Fibroblast of pulmonary artery (primary cell): ENCODE measurements at regions not wholly inside any gene's neighbourhood (a gene's known extent, or its start where the extent isn't known, plus 50 kb on each side); places are given as distances from the start of the nearest gene placed in this dataset.
A peak's percentile ranks its signal among the peaks of the same experiment; 100 is the strongest.

Source experiments
- DNase-seq: peaks from one replicate; pipeline ENCODE4 v3.0.0-alpha.2; 2010; ENCODE audit warnings: low read depth
- H3K4me3 ChIP-seq: replicated peaks from 2 replicates; pipeline ENCODE4 v1.5.1; 2011; ENCODE audit warnings: low read depth, mild to moderate bottlenecking, control low read depth, low read length, moderate library complexity
- TF ChIP-seq, protein P1 (sequence below): IDR thresholded peaks from 2 replicates; pipeline ENCODE4 v1.5.1; 2011; ENCODE audit warnings: mild to moderate bottlenecking, control low read depth, low read length, inconsistent platforms; ENCODE audit errors: missing control alignments

GRCh38 chr5:158609333-158610050 is 490.2 kb downstream of the EBF1 start:
- H3K4me3 ChIP-seq, result no peak overlapping the region
- TF ChIP-seq, protein P1, sequence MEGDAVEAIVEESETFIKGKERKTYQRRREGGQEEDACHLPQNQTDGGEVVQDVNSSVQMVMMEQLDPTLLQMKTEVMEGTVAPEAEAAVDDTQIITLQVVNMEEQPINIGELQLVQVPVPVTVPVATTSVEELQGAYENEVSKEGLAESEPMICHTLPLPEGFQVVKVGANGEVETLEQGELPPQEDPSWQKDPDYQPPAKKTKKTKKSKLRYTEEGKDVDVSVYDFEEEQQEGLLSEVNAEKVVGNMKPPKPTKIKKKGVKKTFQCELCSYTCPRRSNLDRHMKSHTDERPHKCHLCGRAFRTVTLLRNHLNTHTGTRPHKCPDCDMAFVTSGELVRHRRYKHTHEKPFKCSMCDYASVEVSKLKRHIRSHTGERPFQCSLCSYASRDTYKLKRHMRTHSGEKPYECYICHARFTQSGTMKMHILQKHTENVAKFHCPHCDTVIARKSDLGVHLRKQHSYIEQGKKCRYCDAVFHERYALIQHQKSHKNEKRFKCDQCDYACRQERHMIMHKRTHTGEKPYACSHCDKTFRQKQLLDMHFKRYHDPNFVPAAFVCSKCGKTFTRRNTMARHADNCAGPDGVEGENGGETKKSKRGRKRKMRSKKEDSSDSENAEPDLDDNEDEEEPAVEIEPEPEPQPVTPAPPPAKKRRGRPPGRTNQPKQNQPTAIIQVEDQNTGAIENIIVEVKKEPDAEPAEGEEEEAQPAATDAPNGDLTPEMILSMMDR, result no peak
- no peak for DNase-seq

GRCh38 chr5:158607088-158607487 is 492.6 kb downstream of the EBF1 start:
- TF ChIP-seq, protein P1, result no peak
- DNase-seq, result no peak
- no peak overlapping the region for H3K4me3 ChIP-seq

- DNase-seq, result no peak
- TF ChIP-seq, protein P1, result no peak
- no peak overlapping the region for H3K4me3 ChIP-seq
These were observed 493.5 kb downstream of the EBF1 start for GRCh38 chr5:158606233-158606632.

GRCh38 chr5:158602981-158603380 is 496.7 kb downstream of the EBF1 start:
- TF ChIP-seq, protein P1, result no peak
- DNase-seq, result no peak
- H3K4me3 ChIP-seq, result no peak overlapping the region

GRCh38 chr5:158601118-158601517 is 498.6 kb downstream of the EBF1 start:
- no peak overlapping the region for H3K4me3 ChIP-seq
- TF ChIP-seq, protein P1, result no peak
- no peak for DNase-seq

- TF ChIP-seq, protein P1, result no peak
- no peak for DNase-seq
- no peak overlapping the region for H3K4me3 ChIP-seq
These were observed 499.0 kb downstream of the EBF1 start for GRCh38 chr5:158600679-158601078.

- H3K4me3 ChIP-seq, result no peak overlapping the region
- TF ChIP-seq, protein P1, result no peak
- peak; percentile 19 for DNase-seq
These were observed 500.6 kb downstream of the EBF1 start for GRCh38 chr5:158599157-158599556.
